Astrocyte of the spinal cord (primary cell): ENCODE measurements at regions not wholly inside any gene's neighbourhood (a gene's known extent, or its start where the extent isn't known, plus 50 kb on each side); places are given as distances from the start of the nearest gene placed in this dataset.

Experiments
- DNase-seq: peaks from one replicate; pipeline ENCODE4 v3.0.0; 2011; ENCODE audit warnings: low read depth, low spot score
- H3K4me3 ChIP-seq: 2 replicates; pipeline ENCODE4 v1.5.1; 2011; ENCODE audit warnings: low read depth, mild to moderate bottlenecking, low read length, moderate library complexity
- in situ Hi-C: cut with HindIII; loops from 2 replicates; pipeline ENCODE4 v1.10.0; 2017; ENCODE audit warnings: low sequenced_read_pairs
- TF ChIP-seq, protein P1 (sequence below): IDR thresholded peaks from 2 replicates; pipeline ENCODE4 v1.5.1; 2012; ENCODE audit warnings: low read depth, mild to moderate bottlenecking, low read length, inconsistent platforms

GRCh38 chr13:40028446-40028845, 373.0 kb downstream of the COG6 start:
- DNase-seq, result no peak
- no peak overlapping the region for H3K4me3 ChIP-seq
- in situ Hi-C loops, result no loop called here
- TF ChIP-seq, protein P1, sequence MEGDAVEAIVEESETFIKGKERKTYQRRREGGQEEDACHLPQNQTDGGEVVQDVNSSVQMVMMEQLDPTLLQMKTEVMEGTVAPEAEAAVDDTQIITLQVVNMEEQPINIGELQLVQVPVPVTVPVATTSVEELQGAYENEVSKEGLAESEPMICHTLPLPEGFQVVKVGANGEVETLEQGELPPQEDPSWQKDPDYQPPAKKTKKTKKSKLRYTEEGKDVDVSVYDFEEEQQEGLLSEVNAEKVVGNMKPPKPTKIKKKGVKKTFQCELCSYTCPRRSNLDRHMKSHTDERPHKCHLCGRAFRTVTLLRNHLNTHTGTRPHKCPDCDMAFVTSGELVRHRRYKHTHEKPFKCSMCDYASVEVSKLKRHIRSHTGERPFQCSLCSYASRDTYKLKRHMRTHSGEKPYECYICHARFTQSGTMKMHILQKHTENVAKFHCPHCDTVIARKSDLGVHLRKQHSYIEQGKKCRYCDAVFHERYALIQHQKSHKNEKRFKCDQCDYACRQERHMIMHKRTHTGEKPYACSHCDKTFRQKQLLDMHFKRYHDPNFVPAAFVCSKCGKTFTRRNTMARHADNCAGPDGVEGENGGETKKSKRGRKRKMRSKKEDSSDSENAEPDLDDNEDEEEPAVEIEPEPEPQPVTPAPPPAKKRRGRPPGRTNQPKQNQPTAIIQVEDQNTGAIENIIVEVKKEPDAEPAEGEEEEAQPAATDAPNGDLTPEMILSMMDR, result no peak

- in situ Hi-C loops, result no loop called here
- TF ChIP-seq, protein P1, result no peak
- no peak overlapping the region for H3K4me3 ChIP-seq
- DNase-seq, result peak; percentile 52
These were observed 375.6 kb downstream of the COG6 start for GRCh38 chr13:40031031-40031430.

DNA sequence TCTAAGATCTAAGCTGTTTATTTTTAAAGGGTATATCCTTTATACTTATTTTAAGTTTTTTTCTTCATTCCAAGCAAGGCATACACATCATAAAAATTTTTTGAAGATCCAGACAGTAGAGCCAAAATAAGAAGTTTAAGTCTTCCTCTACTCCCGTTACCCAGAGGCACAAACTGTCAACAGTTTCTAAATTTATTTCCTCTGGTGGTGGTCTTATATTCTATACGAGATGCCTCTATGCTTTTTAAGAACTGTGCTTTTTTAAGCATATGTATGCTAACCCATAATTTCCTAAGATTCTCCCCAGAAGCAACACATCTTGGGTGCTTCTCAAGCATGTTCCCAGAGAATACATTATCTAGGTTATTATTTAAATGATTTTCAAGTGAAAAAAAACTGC, 383.6 kb downstream of the COG6 start:
- TF ChIP-seq, protein P1, result no peak
- in situ Hi-C loops, result no loop called here
- no peak overlapping the region for H3K4me3 ChIP-seq
- DNase-seq, result no peak

DNA sequence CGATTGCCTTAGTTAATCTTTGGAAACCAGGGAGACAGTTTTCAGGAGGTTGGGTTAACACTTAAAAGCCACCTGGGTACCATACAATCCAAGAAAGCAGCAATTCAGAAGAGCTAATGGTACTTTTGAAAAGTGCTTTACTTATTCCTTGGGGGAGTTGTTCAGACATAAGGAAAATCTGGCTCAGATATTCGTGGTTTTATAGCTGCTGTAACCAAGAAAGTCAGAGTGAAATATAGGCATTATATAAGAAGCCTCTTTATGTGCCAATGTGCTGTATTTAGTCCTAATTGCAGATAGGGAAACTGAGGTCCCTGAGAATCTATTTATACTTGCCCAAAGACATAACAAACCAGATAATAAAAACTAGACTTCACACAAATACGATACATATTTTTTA, 387.5 kb downstream of the COG6 start:
- H3K4me3 ChIP-seq, result no peak overlapping the region
- DNase-seq, result no peak
- in situ Hi-C loops, result no loop called here
- TF ChIP-seq, protein P1, result no peak

DNA sequence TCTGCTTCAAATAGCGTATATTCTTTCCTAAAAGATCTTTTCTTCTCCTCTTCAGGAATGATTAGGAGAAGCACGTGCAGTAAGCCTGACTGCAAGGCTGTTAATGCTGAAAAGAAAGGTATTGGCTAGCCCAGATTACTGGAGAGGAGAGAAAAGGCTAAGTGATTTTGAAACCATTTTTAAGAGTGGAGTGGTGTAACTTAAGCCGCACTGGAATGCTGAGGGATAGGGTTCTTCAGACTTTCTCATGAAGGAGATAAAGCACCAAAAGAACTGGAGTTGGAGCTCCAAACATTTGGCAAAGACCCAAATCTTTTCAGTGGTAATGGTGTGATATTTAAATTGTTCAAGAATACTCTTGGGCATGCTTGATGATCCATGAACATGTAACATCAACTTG, 388.3 kb downstream of the COG6 start:
- TF ChIP-seq, protein P1, result no peak
- H3K4me3 ChIP-seq, result no peak overlapping the region
- in situ Hi-C loops, result no loop called here
- no peak for DNase-seq

GRCh38 chr13:40047322-40047771, 391.9 kb downstream of the COG6 start:
- in situ Hi-C loops, result no loop called here
- TF ChIP-seq, protein P1, result no peak
- no peak overlapping the region for H3K4me3 ChIP-seq
- DNase-seq, result no peak

- no peak for DNase-seq
- TF ChIP-seq, protein P1, result no peak
- no peak overlapping the region for H3K4me3 ChIP-seq
- in situ Hi-C loops, result no loop called here
These were observed 393.1 kb downstream of the COG6 start for GRCh38 chr13:40048551-40048950.
